ENCODE measurements at regions not wholly inside any gene's neighbourhood (a gene's known extent, or its start where the extent isn't known, plus 50 kb on each side); places are given as distances from the start of the nearest gene placed in this dataset.

DNA sequence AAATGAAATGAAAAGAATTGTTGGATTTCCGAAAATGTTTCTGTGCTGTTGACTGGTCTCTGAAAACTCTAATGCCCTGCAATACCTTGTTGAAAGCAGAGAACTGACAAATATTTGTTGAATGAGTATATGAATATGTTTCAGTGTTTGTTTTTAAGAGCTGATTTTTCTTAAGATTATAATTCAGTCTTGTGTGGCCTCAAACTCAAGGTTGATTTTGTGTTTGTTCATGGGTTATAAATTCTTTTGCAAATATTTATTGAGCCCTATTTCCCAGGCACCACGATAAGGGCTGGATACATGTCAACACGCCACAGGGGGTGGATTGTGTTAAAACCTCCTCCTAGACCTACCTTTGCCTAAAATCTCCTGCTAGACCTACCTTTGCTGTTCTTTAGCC, 203.9 kb upstream of the PLPP4 start:
- no peak overlapping the region for H3K27ac ChIP-seq (replicated peaks)
- no peaks in the 10 kb centered on the region for H3K27me3 ChIP-seq (ENCODE audit: insufficient read depth, poor library complexity, severe bottlenecking)
- TF ChIP-seq, protein P1, sequence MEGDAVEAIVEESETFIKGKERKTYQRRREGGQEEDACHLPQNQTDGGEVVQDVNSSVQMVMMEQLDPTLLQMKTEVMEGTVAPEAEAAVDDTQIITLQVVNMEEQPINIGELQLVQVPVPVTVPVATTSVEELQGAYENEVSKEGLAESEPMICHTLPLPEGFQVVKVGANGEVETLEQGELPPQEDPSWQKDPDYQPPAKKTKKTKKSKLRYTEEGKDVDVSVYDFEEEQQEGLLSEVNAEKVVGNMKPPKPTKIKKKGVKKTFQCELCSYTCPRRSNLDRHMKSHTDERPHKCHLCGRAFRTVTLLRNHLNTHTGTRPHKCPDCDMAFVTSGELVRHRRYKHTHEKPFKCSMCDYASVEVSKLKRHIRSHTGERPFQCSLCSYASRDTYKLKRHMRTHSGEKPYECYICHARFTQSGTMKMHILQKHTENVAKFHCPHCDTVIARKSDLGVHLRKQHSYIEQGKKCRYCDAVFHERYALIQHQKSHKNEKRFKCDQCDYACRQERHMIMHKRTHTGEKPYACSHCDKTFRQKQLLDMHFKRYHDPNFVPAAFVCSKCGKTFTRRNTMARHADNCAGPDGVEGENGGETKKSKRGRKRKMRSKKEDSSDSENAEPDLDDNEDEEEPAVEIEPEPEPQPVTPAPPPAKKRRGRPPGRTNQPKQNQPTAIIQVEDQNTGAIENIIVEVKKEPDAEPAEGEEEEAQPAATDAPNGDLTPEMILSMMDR (IDR thresholded peaks at IDR 0.05; ENCODE audit: insufficient read depth, low read length) = no peak
- TF ChIP-seq GABPA (IDR thresholded peaks at IDR 0.05; ENCODE audit: low read depth) (no peak), SPI1 (IDR thresholded peaks at IDR 0.05; ENCODE audit: borderline replicate concordance, low read depth) (no peak), POLR2AphosphoS5 (IDR thresholded peaks at IDR 0.05; ENCODE audit: low read depth) (no peak)
- TF ChIP-seq, protein P2, sequence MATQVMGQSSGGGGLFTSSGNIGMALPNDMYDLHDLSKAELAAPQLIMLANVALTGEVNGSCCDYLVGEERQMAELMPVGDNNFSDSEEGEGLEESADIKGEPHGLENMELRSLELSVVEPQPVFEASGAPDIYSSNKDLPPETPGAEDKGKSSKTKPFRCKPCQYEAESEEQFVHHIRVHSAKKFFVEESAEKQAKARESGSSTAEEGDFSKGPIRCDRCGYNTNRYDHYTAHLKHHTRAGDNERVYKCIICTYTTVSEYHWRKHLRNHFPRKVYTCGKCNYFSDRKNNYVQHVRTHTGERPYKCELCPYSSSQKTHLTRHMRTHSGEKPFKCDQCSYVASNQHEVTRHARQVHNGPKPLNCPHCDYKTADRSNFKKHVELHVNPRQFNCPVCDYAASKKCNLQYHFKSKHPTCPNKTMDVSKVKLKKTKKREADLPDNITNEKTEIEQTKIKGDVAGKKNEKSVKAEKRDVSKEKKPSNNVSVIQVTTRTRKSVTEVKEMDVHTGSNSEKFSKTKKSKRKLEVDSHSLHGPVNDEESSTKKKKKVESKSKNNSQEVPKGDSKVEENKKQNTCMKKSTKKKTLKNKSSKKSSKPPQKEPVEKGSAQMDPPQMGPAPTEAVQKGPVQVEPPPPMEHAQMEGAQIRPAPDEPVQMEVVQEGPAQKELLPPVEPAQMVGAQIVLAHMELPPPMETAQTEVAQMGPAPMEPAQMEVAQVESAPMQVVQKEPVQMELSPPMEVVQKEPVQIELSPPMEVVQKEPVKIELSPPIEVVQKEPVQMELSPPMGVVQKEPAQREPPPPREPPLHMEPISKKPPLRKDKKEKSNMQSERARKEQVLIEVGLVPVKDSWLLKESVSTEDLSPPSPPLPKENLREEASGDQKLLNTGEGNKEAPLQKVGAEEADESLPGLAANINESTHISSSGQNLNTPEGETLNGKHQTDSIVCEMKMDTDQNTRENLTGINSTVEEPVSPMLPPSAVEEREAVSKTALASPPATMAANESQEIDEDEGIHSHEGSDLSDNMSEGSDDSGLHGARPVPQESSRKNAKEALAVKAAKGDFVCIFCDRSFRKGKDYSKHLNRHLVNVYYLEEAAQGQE (IDR thresholded peaks at IDR 0.05; ENCODE audit: insufficient replicate concordance, low read depth) = no peak
- H3K4me3 ChIP-seq (replicated peaks; ENCODE audit: insufficient read depth, low read length) = no peak overlapping the region
- DNase-seq (ENCODE audit: low read depth in 1 of 2, low spot score in 1 of 2) = no peak

DNA sequence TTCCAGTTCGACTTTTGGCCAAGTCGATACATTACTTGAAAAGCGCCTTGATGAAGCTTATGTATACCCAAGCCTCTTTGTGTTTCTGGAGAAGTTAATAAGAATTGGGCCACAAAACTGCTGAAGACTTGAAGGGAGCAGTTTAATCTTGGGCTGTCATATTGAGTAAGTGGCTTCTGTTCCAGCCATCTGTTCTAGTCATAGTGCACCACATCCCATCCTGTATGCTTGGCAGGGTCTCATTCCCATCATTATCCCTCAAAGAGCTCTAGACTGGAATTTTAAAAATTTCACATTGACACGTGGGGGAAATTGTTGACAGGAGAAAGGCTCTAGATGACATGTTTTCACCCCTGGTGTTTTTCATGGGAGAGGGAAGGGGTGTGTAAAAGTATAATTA, 196.6 kb upstream of the PLPP4 start:
- Histone ChIP-seq H3K4me3 (replicated peaks; ENCODE audit: insufficient read depth, low read length) (no peak overlapping the region), H3K27ac (replicated peaks) (no peak overlapping the region), H3K27me3 (ENCODE audit: insufficient read depth, poor library complexity, severe bottlenecking) (no peaks in the 10 kb centered on the region)
- no peak for TF ChIP-seq SPI1 (IDR thresholded peaks at IDR 0.05; ENCODE audit: borderline replicate concordance, low read depth)
- TF ChIP-seq GABPA (IDR thresholded peaks at IDR 0.05; ENCODE audit: low read depth) = no peak
- no peak for TF ChIP-seq POLR2AphosphoS5 (IDR thresholded peaks at IDR 0.05; ENCODE audit: low read depth)
- TF ChIP-seq, protein P2 (IDR thresholded peaks at IDR 0.05; ENCODE audit: insufficient replicate concordance, low read depth) = no peak
- TF ChIP-seq, protein P1 (IDR thresholded peaks at IDR 0.05; ENCODE audit: insufficient read depth, low read length) = no peak
- no peak for DNase-seq (ENCODE audit: low read depth in 1 of 2, low spot score in 1 of 2)

DNA sequence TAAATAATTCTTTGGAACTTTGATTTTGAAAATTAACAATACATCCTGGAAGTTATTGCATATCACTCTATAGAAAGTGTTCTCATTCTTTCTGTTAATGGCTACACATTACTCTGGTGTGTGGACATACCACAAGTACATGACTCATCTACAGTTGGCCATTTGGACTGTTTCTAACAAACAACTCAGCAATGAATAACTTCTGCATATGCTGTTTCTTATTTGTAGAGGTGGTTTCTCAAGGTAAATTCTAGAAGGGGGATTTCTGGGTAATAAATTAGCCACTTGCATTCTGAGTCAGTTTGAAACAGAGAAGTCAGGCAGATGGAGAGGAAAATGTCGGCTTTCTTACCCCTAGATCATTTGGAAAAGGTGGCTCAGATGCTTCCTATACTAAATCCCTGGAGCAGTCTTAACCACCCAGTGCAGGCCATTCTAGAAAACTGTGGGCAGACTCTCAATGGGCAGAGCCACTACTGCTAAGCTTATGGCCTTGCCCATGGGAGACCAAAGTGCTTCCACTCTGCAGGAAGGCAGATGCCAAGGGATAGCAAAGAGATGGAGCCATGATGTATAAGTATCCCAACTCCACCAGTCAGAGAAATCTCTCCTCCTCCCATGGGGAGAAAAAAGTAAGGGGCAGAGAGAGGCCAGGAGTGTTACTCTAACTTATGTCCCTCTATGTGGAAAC, 194.0 kb upstream of the PLPP4 start:
- H3K27me3 ChIP-seq (ENCODE audit: insufficient read depth, poor library complexity, severe bottlenecking) = no peaks in the 10 kb centered on the region

More for the DNA sequence above, 194.0 kb upstream of the PLPP4 start:
- TF ChIP-seq POLR2AphosphoS5 (IDR thresholded peaks at IDR 0.05; ENCODE audit: low read depth) = no peak
- TF ChIP-seq, protein P2 (IDR thresholded peaks at IDR 0.05; ENCODE audit: insufficient replicate concordance, low read depth) = no peak
- TF ChIP-seq, protein P1 (IDR thresholded peaks at IDR 0.05; ENCODE audit: insufficient read depth, low read length) = no peak
- no peak for TF ChIP-seq SPI1 (IDR thresholded peaks at IDR 0.05; ENCODE audit: borderline replicate concordance, low read depth)
- no peak for TF ChIP-seq GABPA (IDR thresholded peaks at IDR 0.05; ENCODE audit: low read depth)
- no peak for DNase-seq (ENCODE audit: low read depth in 1 of 2, low spot score in 1 of 2)
- Histone ChIP-seq H3K4me3 (replicated peaks; ENCODE audit: insufficient read depth, low read length) (no peak overlapping the region), H3K27ac (replicated peaks) (no peak overlapping the region)

Measured in HL-60 (cell line).